OCI-LY7 (cell line): ENCODE measurements at regions not wholly inside any gene's neighbourhood (a gene's known extent, or its start where the extent isn't known, plus 50 kb on each side); places are given as distances from the start of the nearest gene placed in this dataset.

Experiments used
- BruUV-seq: library from RNA; stranded (reverse); fragments of 400-500 nt; replicated peaks from 2 replicates; lab custom pipeline; 2021; lab: Mats Ljungman, UMichigan
- CTCF ChIA-PET: fragments of 300-600 bp; sonication (Branson Sonifier 250); formaldehyde crosslinking; loops from one replicate; lab custom pipeline; 2022; ENCODE audit warnings: antibody characterized with exemption; ENCODE audit not compliant: unreplicated experiment; lab: Charles Lee
- POLR2A ChIA-PET: fragments of 300-600 bp; sonication (Branson Sonifier 250); formaldehyde crosslinking; loops from one replicate; lab custom pipeline; 2022; ENCODE audit warnings: antibody characterized with exemption; lab: Charles Lee
- DNase-seq: peaks from one replicate; pipeline ENCODE4 v3.0.0-alpha.2; 2015; ENCODE audit warnings: low spot score
- H2AFZ ChIP-seq: fragments of 200-600 bp; sonication (generic), shearing (Covaris generic); 2 replicates; pipeline ENCODE4 v1.6.1; 2014; ENCODE audit warnings: mild to moderate bottlenecking, antibody characterized with exemption, low read length, moderate library complexity
- H3K27ac ChIP-seq: fragments of 200-600 bp; sonication (generic); 2 replicates; pipeline ENCODE4 v1.5.1; 2014; ENCODE audit warnings: mixed run types, low read depth, mild to moderate bottlenecking, moderate library complexity, low read length, inconsistent platforms; ENCODE audit not compliant: poor library complexity, severe bottlenecking
- H3K36me3 ChIP-seq: fragments of 200-600 bp; sonication (generic); 2 replicates; pipeline ENCODE4 v1.6.1; 2014; ENCODE audit warnings: mild to moderate bottlenecking, antibody characterized with exemption, low read length, moderate library complexity, mixed read lengths; ENCODE audit not compliant: insufficient read depth
- H3K4me1 ChIP-seq: fragments of 200-600 bp; sonication (generic); 2 replicates; pipeline ENCODE4 v1.5.1; 2014; ENCODE audit warnings: mild to moderate bottlenecking, low read length; ENCODE audit not compliant: insufficient read depth, poor library complexity, severe bottlenecking
- H3K4me2 ChIP-seq: fragments of 200-600 bp; sonication (generic); 2 replicates; pipeline ENCODE4 v1.6.1; 2014; ENCODE audit warnings: mild to moderate bottlenecking, low read length
- H3K4me3 ChIP-seq: fragments of 200-600 bp; sonication (generic); 2 replicates; pipeline ENCODE4 v1.5.1; 2014; ENCODE audit warnings: mild to moderate bottlenecking, low read depth, low read length; ENCODE audit not compliant: poor library complexity, severe bottlenecking
- H3K79me2 ChIP-seq: fragments of 200-600 bp; sonication (generic); 2 replicates; pipeline ENCODE4 v1.6.1; 2016; ENCODE audit warnings: low read depth, mild to moderate bottlenecking, low read length, moderate library complexity, mixed read lengths; ENCODE audit not compliant: insufficient read depth
- H3K9me2 ChIP-seq: fragments of 200-600 bp; sonication (generic); 2 replicates; pipeline ENCODE4 v1.6.1; 2016; ENCODE audit warnings: mild to moderate bottlenecking, low read length, mixed read lengths; ENCODE audit not compliant: insufficient read depth
- H3K9me3 ChIP-seq: fragments of 200-600 bp; sonication (generic); 2 replicates; pipeline ENCODE4 v1.6.1; 2014; ENCODE audit warnings: mild to moderate bottlenecking, mixed run types, low read length, mixed read lengths
- H4K20me1 ChIP-seq: fragments of 200-600 bp; sonication (generic); 2 replicates; pipeline ENCODE4 v1.6.1; 2014; ENCODE audit warnings: mild to moderate bottlenecking, antibody characterized with exemption, low read length, moderate library complexity, mixed read lengths; ENCODE audit not compliant: insufficient read depth
- CTCF ChIP-seq: fragments of 200-600 bp; sonication (generic); conservative IDR thresholded peaks from 2 replicates; pipeline ENCODE4 v1.5.1; 2014; ENCODE audit warnings: mild to moderate bottlenecking, antibody characterized with exemption, low read length, moderate library complexity, mixed read lengths
- EZH2phosphoT487 ChIP-seq: fragments of 200-600 bp; sonication (generic); IDR thresholded peaks from 2 replicates; pipeline ENCODE4 v1.6.1; 2018; ENCODE audit warnings: low read depth, borderline replicate concordance, mild to moderate bottlenecking, mixed run types, antibody characterized with exemption, low read length, moderate library complexity, mixed read lengths
- intact Hi-C: fragments of 100-400 bp; cut with micrococcal nuclease; formaldehyde crosslinking; loops from one replicate; pipeline ENCODE4 v1.10.0; 2022; ENCODE audit not compliant: unreplicated experiment

- Histone ChIP-seq H3K36me3 (peaks cover 41% of the 10 kb centered on the region), H3K4me2 (no peak overlapping the region), H3K27ac (no peak overlapping the region), H4K20me1 (no peaks in the 10 kb centered on the region), H3K9me3 (peaks cover 10% of the 10 kb centered on the region; the same call in 1 of the 2 replicates), H3K4me1 (no peaks in the 10 kb centered on the region), H3K4me3 (no peak overlapping the region), H3K79me2 (no peaks in the 10 kb centered on the region), H2AFZ (no peak overlapping the region), H3K9me2 (no peaks in the 10 kb centered on the region)
- BruUV-seq, result no TSS peak
- intact Hi-C loops, result no loop called here
- DNase-seq, result no peak
- no peak for TF ChIP-seq CTCF
- TF ChIP-seq EZH2phosphoT487, result no peak
- POLR2A ChIA-PET, result interaction anchor here (0.7 kb wide), 2 partner anchors 73 to 335 kb away, joined by 3 read pairs; partner anchors contain the start of gene RFC3
- CTCF ChIA-PET, result no interaction called here
These were observed 73.3 kb downstream of the RFC3 start for GRCh38 chr13:33891196-33891742.

GRCh38 chr13:33893559-33893958, 75.6 kb downstream of the RFC3 start:
- ChIA-PET CTCF (no interaction called here), POLR2A (interaction anchor here (0.6 kb wide), 2 partner anchors 39 to 75 kb away, joined by 4 to 5 read pairs; no protein-coding TSS in a partner anchor)
- BruUV-seq, result no TSS peak
- no peaks in the 10 kb centered on the region for H4K20me1 ChIP-seq
- no peaks in the 10 kb centered on the region for H3K9me2 ChIP-seq
- TF ChIP-seq CTCF (no peak), EZH2phosphoT487 (no peak)
- H3K4me2 ChIP-seq, result no peak overlapping the region
- intact Hi-C loops, result no loop called here
- no peaks in the 10 kb centered on the region for H3K79me2 ChIP-seq
- H2AFZ ChIP-seq, result no peak overlapping the region
- peaks cover 19% of the 10 kb centered on the region; the same call in 1 of the 2 replicates for H3K9me3 ChIP-seq
- DNase-seq, result no peak
- H3K4me1 ChIP-seq, result no peaks in the 10 kb centered on the region
- no peak overlapping the region for H3K27ac ChIP-seq
- peaks cover 41% of the 10 kb centered on the region for H3K36me3 ChIP-seq
- H3K4me3 ChIP-seq, result no peak overlapping the region

- no peaks in the 10 kb centered on the region for H3K9me2 ChIP-seq
- TF ChIP-seq EZH2phosphoT487 (no peak), CTCF (no peak)
- POLR2A ChIA-PET, result no interaction called here
- H2AFZ ChIP-seq, result no peak overlapping the region
- H3K4me3 ChIP-seq, result no peak overlapping the region
- intact Hi-C loops, result no loop called here
- no peaks in the 10 kb centered on the region for H4K20me1 ChIP-seq
- CTCF ChIA-PET, result no interaction called here
- no peak for DNase-seq
- no peaks in the 10 kb centered on the region for H3K4me1 ChIP-seq
- H3K27ac ChIP-seq, result no peak overlapping the region
- no TSS peak for BruUV-seq
- H3K79me2 ChIP-seq, result no peaks in the 10 kb centered on the region
- no peaks in the 10 kb centered on the region for H3K36me3 ChIP-seq
- no peak overlapping the region for H3K4me2 ChIP-seq
- H3K9me3 ChIP-seq, result peaks cover 3% of the 10 kb centered on the region; the same call in 1 of the 2 replicates
These were observed 86.5 kb downstream of the RFC3 start for GRCh38 chr13:33904431-33904830.
